ENCODE measurements at regions not wholly inside any gene's neighbourhood (a gene's known extent, or its start where the extent isn't known, plus 50 kb on each side); places are given as distances from the start of the nearest gene placed in this dataset.

DNA sequence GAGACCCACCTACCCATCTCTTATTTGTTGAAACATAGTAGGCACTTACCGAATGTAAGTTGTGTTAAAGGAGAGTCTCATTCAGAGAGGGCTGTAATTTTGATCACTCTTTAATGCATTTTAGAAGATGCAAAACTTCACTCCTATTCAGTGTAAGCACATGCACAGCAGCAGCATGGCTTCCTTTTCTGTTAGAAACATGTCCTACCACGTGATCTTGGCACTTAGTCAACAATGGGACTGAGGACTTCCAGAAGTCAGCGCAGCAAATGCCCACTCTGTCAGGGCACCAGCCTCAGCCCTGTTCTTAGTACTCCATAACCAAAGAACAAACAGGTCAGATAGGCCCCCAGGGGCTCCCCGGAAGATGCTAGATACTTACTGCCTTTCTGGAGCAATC lies 456.5 kb downstream of the METTL4 start (continued):
- TF ChIP-seq, protein P1, sequence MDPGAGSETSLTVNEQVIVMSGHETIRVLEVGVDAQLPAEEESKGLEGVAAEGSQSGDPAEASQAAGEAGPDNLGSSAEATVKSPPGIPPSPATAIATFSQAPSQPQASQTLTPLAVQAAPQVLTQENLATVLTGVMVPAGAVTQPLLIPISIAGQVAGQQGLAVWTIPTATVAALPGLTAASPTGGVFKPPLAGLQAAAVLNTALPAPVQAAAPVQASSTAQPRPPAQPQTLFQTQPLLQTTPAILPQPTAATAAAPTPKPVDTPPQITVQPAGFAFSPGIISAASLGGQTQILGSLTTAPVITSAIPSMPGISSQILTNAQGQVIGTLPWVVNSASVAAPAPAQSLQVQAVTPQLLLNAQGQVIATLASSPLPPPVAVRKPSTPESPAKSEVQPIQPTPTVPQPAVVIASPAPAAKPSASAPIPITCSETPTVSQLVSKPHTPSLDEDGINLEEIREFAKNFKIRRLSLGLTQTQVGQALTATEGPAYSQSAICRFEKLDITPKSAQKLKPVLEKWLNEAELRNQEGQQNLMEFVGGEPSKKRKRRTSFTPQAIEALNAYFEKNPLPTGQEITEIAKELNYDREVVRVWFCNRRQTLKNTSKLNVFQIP (CRISPR knock-in tag; IDR thresholded peaks at IDR 0.05; ENCODE audit: borderline replicate concordance, low read depth): no peak
- TF ChIP-seq GLIS3 (CRISPR knock-in tag; IDR thresholded peaks at IDR 0.05): no peak

DNA sequence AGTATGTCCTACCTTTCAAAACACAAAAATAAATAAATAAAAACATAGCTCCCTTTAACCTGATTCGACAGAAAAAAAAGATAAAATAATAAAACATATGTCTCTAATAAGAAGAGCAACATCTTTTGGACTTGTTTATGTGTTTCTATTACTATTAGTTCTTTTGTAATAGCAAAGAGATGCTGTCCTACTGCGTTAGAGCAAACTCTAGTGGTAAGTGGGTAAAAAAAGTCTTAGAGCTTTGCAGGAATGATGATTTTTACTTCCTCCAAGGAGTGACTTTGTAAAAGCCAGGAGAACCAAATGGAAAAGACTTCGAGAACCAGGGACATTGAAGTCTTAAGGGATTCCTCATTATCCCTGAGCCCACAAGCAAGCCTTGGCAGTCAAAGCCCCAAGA lies 450.1 kb downstream of the METTL4 start:
- no peak for ATAC-seq
- TF ChIP-seq BACH2 (CRISPR knock-in tag; IDR thresholded peaks at IDR 0.05; ENCODE audit: borderline replicate concordance) (no peak), GLIS3 (CRISPR knock-in tag; IDR thresholded peaks at IDR 0.05) (no peak)

DNA sequence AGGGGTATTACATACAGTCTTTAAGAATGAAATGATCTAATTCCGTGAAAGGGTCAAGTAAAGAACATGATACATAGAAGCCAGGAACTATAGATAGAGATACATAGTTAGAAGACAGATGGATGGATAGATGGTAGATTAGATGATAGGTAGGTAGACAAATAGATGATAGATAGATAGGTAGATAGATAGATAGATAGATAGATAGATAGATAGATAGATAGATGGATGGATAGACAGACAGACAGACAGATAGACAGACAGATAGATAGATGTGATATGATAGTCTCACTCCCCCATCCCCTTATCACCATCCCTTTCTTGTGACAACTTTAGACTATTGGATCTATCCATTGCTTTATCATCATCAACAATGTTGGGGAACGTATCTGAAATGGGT lies 448.2 kb downstream of the METTL4 start:
- no peak for TF ChIP-seq PPARA (CRISPR knock-in tag; IDR thresholded peaks at IDR 0.05; ENCODE audit: borderline replicate concordance)
- TF ChIP-seq BACH2 (CRISPR knock-in tag; IDR thresholded peaks at IDR 0.05; ENCODE audit: borderline replicate concordance): no peak
- TF ChIP-seq, protein P2, sequence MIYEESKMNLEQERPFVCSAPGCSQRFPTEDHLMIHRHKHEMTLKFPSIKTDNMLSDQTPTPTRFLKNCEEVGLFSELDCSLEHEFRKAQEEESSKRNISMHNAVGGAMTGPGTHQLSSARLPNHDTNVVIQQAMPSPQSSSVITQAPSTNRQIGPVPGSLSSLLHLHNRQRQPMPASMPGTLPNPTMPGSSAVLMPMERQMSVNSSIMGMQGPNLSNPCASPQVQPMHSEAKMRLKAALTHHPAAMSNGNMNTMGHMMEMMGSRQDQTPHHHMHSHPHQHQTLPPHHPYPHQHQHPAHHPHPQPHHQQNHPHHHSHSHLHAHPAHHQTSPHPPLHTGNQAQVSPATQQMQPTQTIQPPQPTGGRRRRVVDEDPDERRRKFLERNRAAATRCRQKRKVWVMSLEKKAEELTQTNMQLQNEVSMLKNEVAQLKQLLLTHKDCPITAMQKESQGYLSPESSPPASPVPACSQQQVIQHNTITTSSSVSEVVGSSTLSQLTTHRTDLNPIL (CRISPR knock-in tag; IDR thresholded peaks at IDR 0.05; ENCODE audit: low read depth): no peak
- TF ChIP-seq ZFP30 (CRISPR knock-in tag; IDR thresholded peaks at IDR 0.05): no peak
- no peak for TF ChIP-seq ZNF70 (CRISPR knock-in tag; IDR thresholded peaks at IDR 0.05)
- TF ChIP-seq TCF4 (CRISPR knock-in tag; IDR thresholded peaks at IDR 0.05; ENCODE audit: borderline replicate concordance): no peak
- TF ChIP-seq RARB (CRISPR knock-in tag; IDR thresholded peaks at IDR 0.05): no peak
- no peak for TF ChIP-seq ESRRG (CRISPR knock-in tag; IDR thresholded peaks at IDR 0.05)
- TF ChIP-seq, protein P3, sequence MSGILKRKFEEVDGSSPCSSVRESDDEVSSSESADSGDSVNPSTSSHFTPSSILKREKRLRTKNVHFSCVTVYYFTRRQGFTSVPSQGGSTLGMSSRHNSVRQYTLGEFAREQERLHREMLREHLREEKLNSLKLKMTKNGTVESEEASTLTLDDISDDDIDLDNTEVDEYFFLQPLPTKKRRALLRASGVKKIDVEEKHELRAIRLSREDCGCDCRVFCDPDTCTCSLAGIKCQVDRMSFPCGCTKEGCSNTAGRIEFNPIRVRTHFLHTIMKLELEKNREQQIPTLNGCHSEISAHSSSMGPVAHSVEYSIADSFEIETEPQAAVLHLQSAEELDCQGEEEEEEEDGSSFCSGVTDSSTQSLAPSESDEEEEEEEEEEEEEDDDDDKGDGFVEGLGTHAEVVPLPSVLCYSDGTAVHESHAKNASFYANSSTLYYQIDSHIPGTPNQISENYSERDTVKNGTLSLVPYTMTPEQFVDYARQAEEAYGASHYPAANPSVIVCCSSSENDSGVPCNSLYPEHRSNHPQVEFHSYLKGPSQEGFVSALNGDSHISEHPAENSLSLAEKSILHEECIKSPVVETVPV (CRISPR knock-in tag; IDR thresholded peaks at IDR 0.05): no peak
- no peak for TF ChIP-seq OSR1 (CRISPR knock-in tag; IDR thresholded peaks at IDR 0.05)
- TF ChIP-seq SNAI2 (CRISPR knock-in tag; IDR thresholded peaks at IDR 0.05): no peak
- TF ChIP-seq ARNTL (CRISPR knock-in tag; IDR thresholded peaks at IDR 0.05; ENCODE audit: borderline replicate concordance, low read depth): no peak
- TF ChIP-seq ZFP3 (CRISPR knock-in tag; IDR thresholded peaks at IDR 0.05): no peak
- no peak for TF ChIP-seq TOX (CRISPR knock-in tag; IDR thresholded peaks at IDR 0.05; ENCODE audit: borderline replicate concordance)

DNA sequence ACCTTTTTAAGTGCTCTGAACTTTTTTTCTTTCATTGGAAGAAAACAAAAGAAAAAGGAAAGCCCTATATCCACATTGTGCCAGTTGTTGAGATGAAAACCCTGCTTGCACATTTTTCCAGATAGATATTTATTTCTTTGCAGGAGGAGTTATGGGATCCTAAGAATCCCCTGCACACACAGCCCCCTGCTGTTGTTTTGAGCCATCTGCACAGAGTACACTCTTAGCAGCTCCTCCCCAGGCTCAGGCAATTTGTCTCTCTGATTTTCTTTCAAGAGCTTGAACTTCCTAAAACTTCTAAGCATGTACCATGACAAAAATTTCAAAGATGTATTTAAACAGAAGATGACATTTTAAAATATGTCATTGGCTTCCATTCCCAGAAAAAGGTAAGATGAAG lies 436.9 kb downstream of the METTL4 start:
- no peak for TF ChIP-seq OSR1 (CRISPR knock-in tag; IDR thresholded peaks at IDR 0.05)
- TF ChIP-seq ISL1 (CRISPR knock-in tag; IDR thresholded peaks at IDR 0.05): no peak
- no peak for TF ChIP-seq TCF4 (CRISPR knock-in tag; IDR thresholded peaks at IDR 0.05; ENCODE audit: borderline replicate concordance)
- TF ChIP-seq GLIS3 (CRISPR knock-in tag; IDR thresholded peaks at IDR 0.05): no peak
- TF ChIP-seq ZC3H10 (CRISPR knock-in tag; IDR thresholded peaks at IDR 0.05): no peak
- TF ChIP-seq, protein P2 (CRISPR knock-in tag; IDR thresholded peaks at IDR 0.05; ENCODE audit: low read depth): no peak
- no peak for TF ChIP-seq RARB (CRISPR knock-in tag; IDR thresholded peaks at IDR 0.05)
- no peak for TF ChIP-seq ZNF70 (CRISPR knock-in tag; IDR thresholded peaks at IDR 0.05)
- TF ChIP-seq TOX (CRISPR knock-in tag; IDR thresholded peaks at IDR 0.05; ENCODE audit: borderline replicate concordance): no peak
- peak; percentile 56; the same call in 2 of the 3 replicates for ATAC-seq

More for the DNA sequence above, 448.2 kb downstream of the METTL4 start:
- no peak for ATAC-seq

DNA sequence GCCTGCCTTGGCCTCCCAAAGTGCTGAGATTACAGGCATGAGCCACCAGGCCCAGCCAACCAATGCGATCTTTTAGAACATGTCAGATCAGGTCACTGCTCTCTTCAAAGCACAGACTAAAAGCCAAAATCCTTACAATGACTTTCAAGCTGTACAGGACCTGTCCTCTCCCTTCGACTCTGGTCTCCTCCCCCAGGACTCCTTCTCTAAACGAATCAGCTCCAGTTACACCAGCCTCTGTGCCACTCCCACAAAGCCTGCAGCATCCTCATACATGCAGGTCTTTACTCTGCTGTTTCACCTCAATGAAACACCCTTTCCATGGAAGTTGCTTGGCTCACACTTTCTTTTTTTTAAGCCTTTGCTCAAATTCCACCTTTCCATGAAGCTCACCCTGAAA lies 436.0 kb downstream of the METTL4 start:
- ATAC-seq: no peak
- no peak for TF ChIP-seq ZFP3 (CRISPR knock-in tag; IDR thresholded peaks at IDR 0.05)
- TF ChIP-seq ZNF8 (CRISPR knock-in tag; IDR thresholded peaks at IDR 0.05): no peak
- no peak for TF ChIP-seq ZNF565 (CRISPR knock-in tag; conservative IDR thresholded peaks at IDR 0.05; ENCODE audit: low read depth)
- no peak for TF ChIP-seq ZC3H10 (CRISPR knock-in tag; IDR thresholded peaks at IDR 0.05)
- no peak for TF ChIP-seq ARNTL (CRISPR knock-in tag; IDR thresholded peaks at IDR 0.05; ENCODE audit: borderline replicate concordance, low read depth)
- TF ChIP-seq TCF4 (CRISPR knock-in tag; IDR thresholded peaks at IDR 0.05; ENCODE audit: borderline replicate concordance): no peak
- TF ChIP-seq ESRRG (CRISPR knock-in tag; IDR thresholded peaks at IDR 0.05): no peak
- TF ChIP-seq, protein P3 (CRISPR knock-in tag; IDR thresholded peaks at IDR 0.05): no peak
- TF ChIP-seq OSR1 (CRISPR knock-in tag; IDR thresholded peaks at IDR 0.05): no peak
- TF ChIP-seq, protein P4, sequence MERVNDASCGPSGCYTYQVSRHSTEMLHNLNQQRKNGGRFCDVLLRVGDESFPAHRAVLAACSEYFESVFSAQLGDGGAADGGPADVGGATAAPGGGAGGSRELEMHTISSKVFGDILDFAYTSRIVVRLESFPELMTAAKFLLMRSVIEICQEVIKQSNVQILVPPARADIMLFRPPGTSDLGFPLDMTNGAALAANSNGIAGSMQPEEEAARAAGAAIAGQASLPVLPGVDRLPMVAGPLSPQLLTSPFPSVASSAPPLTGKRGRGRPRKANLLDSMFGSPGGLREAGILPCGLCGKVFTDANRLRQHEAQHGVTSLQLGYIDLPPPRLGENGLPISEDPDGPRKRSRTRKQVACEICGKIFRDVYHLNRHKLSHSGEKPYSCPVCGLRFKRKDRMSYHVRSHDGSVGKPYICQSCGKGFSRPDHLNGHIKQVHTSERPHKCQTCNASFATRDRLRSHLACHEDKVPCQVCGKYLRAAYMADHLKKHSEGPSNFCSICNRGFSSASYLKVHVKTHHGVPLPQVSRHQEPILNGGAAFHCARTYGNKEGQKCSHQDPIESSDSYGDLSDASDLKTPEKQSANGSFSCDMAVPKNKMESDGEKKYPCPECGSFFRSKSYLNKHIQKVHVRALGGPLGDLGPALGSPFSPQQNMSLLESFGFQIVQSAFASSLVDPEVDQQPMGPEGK (CRISPR knock-in tag; IDR thresholded peaks at IDR 0.05; ENCODE audit: borderline replicate concordance): no peak
- no peak for TF ChIP-seq ISL1 (CRISPR knock-in tag; IDR thresholded peaks at IDR 0.05)
- no peak for TF ChIP-seq BACH2 (CRISPR knock-in tag; IDR thresholded peaks at IDR 0.05; ENCODE audit: borderline replicate concordance)
- TF ChIP-seq, protein P5, sequence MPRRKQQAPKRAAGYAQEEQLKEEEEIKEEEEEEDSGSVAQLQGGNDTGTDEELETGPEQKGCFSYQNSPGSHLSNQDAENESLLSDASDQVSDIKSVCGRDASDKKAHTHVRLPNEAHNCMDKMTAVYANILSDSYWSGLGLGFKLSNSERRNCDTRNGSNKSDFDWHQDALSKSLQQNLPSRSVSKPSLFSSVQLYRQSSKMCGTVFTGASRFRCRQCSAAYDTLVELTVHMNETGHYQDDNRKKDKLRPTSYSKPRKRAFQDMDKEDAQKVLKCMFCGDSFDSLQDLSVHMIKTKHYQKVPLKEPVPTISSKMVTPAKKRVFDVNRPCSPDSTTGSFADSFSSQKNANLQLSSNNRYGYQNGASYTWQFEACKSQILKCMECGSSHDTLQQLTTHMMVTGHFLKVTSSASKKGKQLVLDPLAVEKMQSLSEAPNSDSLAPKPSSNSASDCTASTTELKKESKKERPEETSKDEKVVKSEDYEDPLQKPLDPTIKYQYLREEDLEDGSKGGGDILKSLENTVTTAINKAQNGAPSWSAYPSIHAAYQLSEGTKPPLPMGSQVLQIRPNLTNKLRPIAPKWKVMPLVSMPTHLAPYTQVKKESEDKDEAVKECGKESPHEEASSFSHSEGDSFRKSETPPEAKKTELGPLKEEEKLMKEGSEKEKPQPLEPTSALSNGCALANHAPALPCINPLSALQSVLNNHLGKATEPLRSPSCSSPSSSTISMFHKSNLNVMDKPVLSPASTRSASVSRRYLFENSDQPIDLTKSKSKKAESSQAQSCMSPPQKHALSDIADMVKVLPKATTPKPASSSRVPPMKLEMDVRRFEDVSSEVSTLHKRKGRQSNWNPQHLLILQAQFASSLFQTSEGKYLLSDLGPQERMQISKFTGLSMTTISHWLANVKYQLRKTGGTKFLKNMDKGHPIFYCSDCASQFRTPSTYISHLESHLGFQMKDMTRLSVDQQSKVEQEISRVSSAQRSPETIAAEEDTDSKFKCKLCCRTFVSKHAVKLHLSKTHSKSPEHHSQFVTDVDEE (CRISPR knock-in tag; IDR thresholded peaks at IDR 0.05): no peak

All from SK-N-SH treated with all-trans-retinoic acid at 6 μM for 48 hours (cell line).